AG04449 (cell line): ENCODE measurements at regions not wholly inside any gene's neighbourhood (a gene's known extent, or its start where the extent isn't known, plus 50 kb on each side); places are given as distances from the start of the nearest gene placed in this dataset.

Source experiments
- CTCF ChIA-PET: fragments of 350-600 bp; formaldehyde crosslinking; extraction: SDS; loops from one replicate; lab custom pipeline; 2021; ENCODE audit warnings: antibody characterized with exemption; lab: Yijun Ruan, JAX
- POLR2A ChIA-PET: fragments of 400-600, 350-600 bp; formaldehyde crosslinking; extraction: SDS; loops from one replicate; lab custom pipeline; 2020; ENCODE audit warnings: antibody characterized with exemption, inconsistent platforms; lab: Yijun Ruan, JAX
- DNase-seq: peaks from one replicate; pipeline ENCODE4 v3.0.0-alpha.2; 2010; ENCODE audit warnings: low read depth, low spot score
- H3K4me3 ChIP-seq: 2 replicates; pipeline ENCODE4 v1.5.1; 2011; ENCODE audit warnings: low read depth, mild to moderate bottlenecking, control low read depth, low read length
- TF ChIP-seq, protein P1 (sequence below): IDR thresholded peaks from one replicate; pipeline ENCODE4 v1.5.1; 2011; ENCODE audit warnings: mild to moderate bottlenecking, moderate library complexity, low read length, control low read depth, inconsistent platforms; ENCODE audit not compliant: insufficient read depth; ENCODE audit errors: missing control alignments

DNA sequence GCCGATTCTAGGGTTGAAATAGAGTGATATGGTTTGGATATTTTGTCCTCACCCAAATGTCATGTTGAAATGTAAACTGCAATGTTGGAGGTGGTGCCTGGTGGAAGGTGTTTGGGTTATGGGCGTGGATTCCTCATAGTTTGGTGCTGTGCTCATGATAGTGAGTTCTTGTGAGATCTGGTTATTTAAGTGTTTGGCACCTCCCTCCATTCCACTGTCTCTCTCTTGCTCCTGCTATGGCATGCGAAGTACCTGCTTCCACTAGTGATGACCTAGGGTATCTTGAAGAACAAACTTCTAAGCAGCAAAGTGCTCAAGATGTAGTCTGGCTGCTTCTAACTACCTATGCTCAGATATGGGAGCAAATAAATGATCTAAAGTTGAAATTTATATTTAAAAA, 56.0 kb upstream of the TSPAN18 start:
- TF ChIP-seq, protein P1, sequence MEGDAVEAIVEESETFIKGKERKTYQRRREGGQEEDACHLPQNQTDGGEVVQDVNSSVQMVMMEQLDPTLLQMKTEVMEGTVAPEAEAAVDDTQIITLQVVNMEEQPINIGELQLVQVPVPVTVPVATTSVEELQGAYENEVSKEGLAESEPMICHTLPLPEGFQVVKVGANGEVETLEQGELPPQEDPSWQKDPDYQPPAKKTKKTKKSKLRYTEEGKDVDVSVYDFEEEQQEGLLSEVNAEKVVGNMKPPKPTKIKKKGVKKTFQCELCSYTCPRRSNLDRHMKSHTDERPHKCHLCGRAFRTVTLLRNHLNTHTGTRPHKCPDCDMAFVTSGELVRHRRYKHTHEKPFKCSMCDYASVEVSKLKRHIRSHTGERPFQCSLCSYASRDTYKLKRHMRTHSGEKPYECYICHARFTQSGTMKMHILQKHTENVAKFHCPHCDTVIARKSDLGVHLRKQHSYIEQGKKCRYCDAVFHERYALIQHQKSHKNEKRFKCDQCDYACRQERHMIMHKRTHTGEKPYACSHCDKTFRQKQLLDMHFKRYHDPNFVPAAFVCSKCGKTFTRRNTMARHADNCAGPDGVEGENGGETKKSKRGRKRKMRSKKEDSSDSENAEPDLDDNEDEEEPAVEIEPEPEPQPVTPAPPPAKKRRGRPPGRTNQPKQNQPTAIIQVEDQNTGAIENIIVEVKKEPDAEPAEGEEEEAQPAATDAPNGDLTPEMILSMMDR: no peak
- ChIA-PET POLR2A (no interaction called here), CTCF (interaction anchor here (1.0 kb wide), 1 partner anchor 8 kb away, joined by 4 read pairs; no protein-coding TSS in a partner anchor)
- no peak for DNase-seq
- H3K4me3 ChIP-seq: no peak overlapping the region

DNA sequence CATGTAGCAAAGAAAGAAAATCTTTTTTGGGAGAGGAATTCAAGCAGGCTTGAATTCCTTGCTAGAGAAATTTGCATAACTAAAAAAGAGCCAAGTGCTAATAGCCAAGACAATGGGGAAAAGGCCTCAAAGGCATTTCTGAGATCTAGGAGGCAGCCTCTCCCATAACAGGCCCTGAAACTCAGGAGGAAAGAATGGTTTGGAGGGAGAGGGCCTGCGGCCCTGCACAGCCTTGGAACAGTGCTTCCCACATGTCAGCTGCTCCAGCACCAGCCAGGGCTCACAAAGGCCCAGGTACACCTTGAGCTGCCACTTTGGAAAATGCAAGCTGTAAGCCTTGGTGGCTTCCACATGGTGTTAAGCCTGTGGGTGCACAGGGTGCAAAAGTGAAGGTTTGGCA, 55.5 kb upstream of the TSPAN18 start:
- ChIA-PET POLR2A (no interaction called here), CTCF (no interaction called here)
- DNase-seq: no peak
- TF ChIP-seq, protein P1: no peak
- no peak overlapping the region for H3K4me3 ChIP-seq

DNA sequence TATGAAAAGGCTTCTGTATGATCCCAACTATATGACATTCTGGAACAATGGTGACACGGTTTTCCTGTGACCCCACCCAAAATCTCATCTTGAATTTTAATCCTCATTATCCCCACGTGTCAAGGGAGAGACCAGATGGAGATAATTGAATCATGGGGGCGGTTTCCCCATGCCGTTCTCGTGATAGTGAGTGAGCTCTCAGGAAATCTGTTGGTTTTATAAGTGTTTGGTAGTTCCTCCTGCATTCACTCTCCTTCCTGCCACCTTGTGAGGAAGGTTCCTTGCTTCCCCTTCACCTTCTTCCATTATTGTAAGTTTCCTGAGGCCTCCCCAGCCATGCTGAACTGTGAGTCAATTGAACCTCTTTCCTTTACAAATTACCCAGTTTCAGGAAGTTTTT, 53.1 kb upstream of the TSPAN18 start:
- CTCF ChIA-PET: interaction anchor here (1.1 kb wide), 1 partner anchor 238 kb away, joined by 3 read pairs; no protein-coding TSS in a partner anchor
- POLR2A ChIA-PET: no interaction called here
- DNase-seq: no peak
- TF ChIP-seq, protein P1: no peak
- H3K4me3 ChIP-seq: no peak overlapping the region

DNA sequence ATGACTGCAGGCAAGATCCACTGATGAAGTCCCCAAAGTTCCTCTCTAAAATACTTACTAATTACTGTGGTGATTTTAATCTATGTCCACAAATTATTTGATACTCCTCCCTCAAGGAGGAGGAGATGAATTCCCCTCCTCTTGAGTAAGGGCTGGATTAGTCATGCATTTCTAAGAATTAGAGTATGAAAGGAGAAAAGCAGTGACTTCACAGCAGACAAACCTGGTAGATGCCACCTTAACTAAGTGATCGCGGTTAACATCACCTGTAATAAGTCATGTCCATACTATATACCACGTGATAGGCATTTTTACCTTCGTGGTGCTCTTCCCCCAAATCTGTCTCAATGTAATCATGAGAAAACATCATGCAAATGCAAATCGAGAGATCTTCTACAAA, 52.0 kb upstream of the TSPAN18 start:
- H3K4me3 ChIP-seq: no peak overlapping the region
- no peak for DNase-seq
- TF ChIP-seq, protein P1: no peak
- ChIA-PET POLR2A (no interaction called here), CTCF (no interaction called here)

DNA sequence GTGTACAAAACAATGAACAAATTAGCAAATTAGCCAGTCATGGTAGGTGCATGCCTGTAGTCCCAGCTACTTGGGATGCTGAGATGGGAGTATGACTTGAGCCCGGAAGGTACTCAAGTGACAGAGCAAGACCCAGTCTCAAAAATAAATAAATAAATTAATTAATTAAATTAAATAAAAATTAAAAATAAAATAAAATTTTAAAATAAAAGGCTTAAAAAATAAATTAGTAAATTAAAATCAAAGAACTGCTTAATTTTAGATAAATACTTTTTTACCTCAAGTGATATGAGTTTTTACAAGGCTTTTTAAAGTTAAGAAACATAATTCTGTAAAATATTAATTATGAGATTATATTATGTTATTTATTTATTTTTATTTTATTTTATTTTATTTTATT, 50.9 kb upstream of the TSPAN18 start:
- TF ChIP-seq, protein P1: no peak
- CTCF ChIA-PET: no interaction called here
- no peak overlapping the region for H3K4me3 ChIP-seq
- no peak for DNase-seq
- POLR2A ChIA-PET: no interaction called here
